Stimulated activated CD8-positive, alpha-beta memory T cell treated with anti-CD3 and anti-CD28 coated beads, Interleukin-4, amount 100 ng/mL, for 24 hours (primary cell): ENCODE measurements at regions not wholly inside any gene's neighbourhood (a gene's known extent, or its start where the extent isn't known, plus 50 kb on each side); places are given as distances from the start of the nearest gene placed in this dataset.

Experiments used
- DNase-seq: peaks from one replicate; pipeline ENCODE4 v3.0.0-alpha.2; 2020; ENCODE audit warnings: low read depth

GRCh38 chr2:219901155-219901554 lies 273.7 kb downstream of the SLC4A3 start:
- DNase-seq: no peak

DNA sequence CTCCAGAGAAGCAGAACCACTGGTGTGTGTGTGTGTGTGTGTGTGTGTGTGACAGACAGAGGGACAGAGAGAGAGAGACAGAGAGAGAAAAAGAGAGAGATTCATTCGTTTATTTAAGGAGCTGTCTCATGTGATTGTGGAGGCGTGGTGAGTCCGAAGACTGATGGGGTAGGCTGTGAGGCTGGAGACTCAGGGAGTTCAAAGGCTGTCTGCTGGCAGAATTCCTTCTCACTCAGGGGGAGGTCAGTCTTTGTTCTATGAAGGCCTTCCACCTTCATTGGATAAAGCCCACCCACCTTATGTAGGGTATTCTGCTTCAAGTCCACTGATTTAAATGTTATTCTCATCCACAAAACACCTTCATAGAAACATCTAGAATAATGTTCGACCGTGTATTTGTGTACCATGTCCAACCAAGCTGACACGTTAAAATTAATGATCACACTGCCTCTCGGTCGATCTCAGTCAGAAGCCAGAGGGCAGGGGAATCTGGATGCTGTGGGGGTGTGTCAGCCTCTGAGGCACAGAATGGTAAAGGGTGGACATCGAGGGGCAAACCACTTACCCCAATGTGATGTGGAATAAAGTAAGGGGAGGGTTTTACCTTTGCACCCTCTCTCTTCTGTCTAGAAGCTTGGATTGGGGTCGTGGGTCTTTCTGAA lies 275.6 kb downstream of the SLC4A3 start:
- DNase-seq: no peak

DNA sequence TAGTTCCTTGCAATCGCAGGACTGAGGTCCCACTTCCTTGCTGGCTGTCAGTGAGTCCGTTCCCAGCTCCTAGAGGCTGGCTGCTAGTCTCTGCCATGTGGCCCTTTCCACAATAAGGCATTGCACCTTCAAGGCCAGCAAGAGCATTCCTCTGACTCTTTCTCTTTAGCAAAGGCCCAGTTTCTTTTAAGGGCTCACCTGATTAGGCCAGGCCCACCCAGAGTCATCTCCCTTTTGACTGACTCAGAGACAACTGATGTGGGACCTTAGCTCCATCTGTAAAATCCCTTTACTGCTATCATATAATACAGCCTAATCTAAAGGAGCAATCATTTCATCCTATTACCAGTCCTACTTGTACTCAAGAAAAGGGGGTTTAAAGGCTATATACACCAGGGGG lies 278.2 kb downstream of the SLC4A3 start:
- no peak for DNase-seq

- no peak for DNase-seq
These were observed 278.9 kb downstream of the SLC4A3 start for GRCh38 chr2:219906114-219907010.

- DNase-seq: no peak
These were observed 279.6 kb downstream of the SLC4A3 start for GRCh38 chr2:219907011-219907365.

DNA sequence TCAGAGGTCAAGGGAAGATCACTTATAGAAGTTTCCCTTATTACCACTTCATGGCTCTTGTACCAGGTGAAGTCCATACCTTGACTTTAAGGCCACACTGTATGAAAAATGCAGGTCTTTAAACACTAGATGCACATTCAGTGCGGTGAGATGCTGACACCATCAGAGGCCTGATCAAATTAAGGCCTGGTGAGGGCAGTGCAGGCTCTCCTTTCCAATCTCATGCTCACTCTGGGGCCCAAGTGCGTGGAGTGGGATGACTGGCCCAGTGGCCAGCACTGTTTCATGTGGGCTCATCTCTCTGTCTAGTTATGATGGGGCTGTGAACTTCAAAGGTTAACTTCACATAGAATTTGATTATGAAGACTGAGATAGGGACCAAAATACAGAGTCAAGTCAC lies 281.1 kb downstream of the SLC4A3 start:
- no peak for DNase-seq

DNA sequence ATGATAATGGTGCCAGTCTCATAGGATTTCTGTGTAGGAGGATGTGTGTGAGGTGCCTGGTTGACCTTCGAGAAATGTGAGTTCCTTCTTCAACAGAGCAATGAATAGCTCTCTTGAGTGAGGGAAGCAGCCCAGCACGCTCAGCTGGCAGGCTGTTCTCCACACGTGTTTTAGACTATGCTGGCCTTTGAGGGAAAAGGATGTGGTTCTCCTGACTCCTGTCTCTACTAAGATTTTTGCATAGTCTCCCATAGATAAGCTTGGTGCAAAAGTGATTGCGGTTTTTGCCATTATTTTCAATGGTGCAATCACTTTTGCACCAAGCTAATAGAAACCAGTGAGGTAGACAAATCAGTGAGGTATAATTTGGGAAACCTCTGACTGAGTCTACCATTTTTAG lies 284.1 kb downstream of the SLC4A3 start:
- DNase-seq: no peak

- no peak for DNase-seq
These were observed 285.1 kb downstream of the SLC4A3 start for GRCh38 chr2:219912491-219912921.

- DNase-seq: no peak
These were observed 287.1 kb downstream of the SLC4A3 start for GRCh38 chr2:219914577-219914976.

DNA sequence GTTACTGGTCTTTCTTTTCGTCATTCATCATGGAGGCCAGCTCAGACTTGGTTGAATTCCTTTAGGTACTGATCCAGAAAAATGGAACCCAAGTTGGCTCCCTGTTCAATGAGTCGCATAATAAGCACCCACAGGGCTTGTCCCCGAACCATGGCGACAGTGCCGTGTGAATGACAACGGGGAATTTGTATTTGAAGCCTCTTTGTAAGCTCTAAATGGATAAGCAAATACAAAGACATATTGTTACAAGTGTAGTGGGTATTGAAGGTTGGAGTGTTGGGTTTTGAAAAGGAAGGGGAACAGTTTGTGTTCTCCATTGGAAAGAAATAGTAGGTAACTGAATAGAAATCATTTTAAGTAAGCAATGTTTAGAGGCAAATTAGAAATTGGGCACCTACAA lies 288.9 kb downstream of the SLC4A3 start:
- DNase-seq: no peak

DNA sequence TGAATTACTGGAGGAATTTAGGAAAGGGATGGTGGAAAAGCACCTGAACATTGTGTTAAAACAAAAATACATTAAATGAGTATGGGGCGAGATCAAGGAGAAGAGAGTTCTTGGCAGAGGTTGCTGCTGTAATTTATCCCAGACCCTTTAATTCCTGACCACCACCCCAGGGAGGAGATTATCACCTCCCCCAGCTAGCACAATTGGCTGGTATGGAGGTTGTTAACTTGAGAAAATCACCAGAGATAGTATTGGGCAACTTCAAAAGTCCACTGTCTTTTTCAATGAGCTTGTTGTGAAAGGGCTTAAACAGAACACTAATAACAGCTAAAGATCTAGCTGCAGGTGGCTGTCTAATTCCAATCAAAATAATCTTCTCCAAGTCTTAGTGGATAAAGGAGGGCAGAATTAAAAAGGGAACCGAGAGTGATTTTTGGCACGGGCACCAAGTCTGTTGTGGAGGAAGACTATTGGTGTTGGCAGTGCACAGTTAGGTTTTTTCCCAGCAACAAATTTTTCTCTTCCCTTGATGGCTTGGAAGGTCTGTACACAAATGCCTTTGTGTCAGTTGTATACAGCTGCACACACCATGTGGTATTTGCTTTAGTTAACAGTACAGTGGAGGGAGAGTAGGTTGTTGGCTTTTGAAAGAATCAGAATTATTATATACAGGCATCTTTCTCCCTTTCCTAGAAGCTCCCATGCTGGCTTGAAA lies 289.5 kb downstream of the SLC4A3 start:
- no peak for DNase-seq

DNA sequence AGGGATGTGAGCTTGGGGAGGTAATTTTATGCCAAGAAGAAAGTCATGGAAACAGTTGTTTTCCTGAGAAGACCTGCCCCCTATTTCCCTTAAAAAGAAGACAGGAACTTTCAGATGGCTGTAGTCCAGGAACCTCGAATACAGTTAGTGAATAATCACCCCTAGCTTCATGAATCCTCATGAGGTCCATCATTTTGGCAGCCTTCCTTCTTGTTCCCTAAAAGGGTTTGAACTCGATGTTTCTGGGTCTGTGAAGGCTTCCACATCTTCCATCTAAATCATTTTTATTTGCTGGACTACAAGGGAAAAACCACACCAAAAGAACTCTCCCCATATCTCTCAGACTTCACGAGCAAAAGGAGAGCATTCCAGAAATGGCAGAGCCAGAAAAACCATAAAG lies 290.8 kb downstream of the SLC4A3 start:
- no peak for DNase-seq

- DNase-seq: no peak
These were observed 291.5 kb downstream of the SLC4A3 start for GRCh38 chr2:219918944-219919343.

DNA sequence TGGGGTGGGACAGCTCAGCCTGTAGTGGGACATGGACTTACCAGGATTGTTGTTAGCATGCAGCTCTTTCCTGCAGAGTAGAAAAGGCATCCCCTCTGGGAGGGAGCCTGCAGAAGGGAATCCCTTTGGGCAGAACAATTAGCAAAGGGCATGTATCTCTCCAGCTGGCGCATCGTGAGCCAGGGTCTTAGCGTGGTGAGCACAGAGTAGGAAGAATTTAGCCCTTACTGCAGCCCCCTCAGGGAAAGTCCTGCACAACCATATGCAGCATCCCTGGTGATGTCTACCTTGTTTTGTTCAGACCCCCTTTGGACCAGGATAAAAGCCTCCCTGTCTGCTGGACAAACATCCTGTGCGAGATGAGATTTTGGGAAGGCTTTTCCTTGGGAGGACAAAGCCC lies 292.1 kb downstream of the SLC4A3 start:
- DNase-seq: no peak

GRCh38 chr2:219929835-219930234 lies 302.4 kb downstream of the SLC4A3 start:
- no peak for DNase-seq

GRCh38 chr2:219939647-219940046 lies 312.2 kb downstream of the SLC4A3 start:
- DNase-seq: no peak

DNA sequence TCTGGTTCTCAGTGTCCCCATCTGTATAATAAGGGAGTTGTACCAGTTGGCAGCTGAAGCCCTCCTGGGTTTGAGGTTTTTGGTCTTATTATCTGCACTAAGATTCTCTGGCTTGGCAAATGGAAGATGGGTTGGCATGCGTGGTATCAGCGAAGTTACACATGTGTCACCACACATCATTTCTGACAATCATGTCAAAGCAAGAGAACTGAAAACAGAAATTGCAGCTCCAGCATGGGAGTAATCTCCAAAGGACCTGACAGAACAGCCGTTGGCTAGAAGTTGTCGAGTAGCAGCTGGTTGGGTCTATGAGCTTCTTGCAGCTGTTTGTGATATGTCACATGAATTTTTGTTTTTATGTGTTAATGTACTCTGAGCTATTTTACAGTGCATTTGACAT lies 317.4 kb downstream of the SLC4A3 start:
- no peak for DNase-seq

GRCh38 chr2:219946021-219946420 lies 318.6 kb downstream of the SLC4A3 start:
- DNase-seq: no peak

- DNase-seq: no peak
These were observed 319.1 kb downstream of the SLC4A3 start for GRCh38 chr2:219946529-219946928.

DNA sequence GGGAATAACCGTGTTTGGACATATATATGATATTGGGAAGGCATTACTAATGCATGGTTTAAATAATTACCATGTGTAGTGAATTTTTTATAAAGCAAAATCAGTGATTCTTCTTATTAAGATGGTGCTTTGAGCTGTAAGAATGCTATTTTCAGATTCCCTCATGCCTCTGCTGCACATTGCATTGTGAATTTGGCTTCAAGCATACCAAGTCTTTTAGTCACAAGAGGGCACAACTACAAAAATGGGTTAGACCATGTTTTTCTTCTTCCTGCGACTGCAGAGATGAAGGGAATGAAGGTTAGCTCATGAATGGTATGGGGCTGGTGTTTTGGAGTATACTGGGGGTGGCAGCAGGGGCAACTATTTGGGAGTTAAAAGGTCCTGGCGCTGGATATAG lies 320.1 kb downstream of the SLC4A3 start:
- no peak for DNase-seq

- no peak for DNase-seq
These were observed 321.6 kb downstream of the SLC4A3 start for GRCh38 chr2:219949053-219949452.

- no peak for DNase-seq
These were observed 323.7 kb downstream of the SLC4A3 start for GRCh38 chr2:219951099-219951498.

GRCh38 chr2:219954331-219954730 lies 326.9 kb downstream of the SLC4A3 start:
- no peak for DNase-seq
